Activated CD8-positive, alpha-beta T cell treated with anti-CD3 and anti-CD28 coated beads for 36 hours (primary cell): ENCODE measurements at regions not wholly inside any gene's neighbourhood (a gene's known extent, or its start where the extent isn't known, plus 50 kb on each side); places are given as distances from the start of the nearest gene placed in this dataset.

ENCODE experiments used
- ATAC-seq: fragments of 200-7000 bp; cut with Tn5 transposase; one replicate; pipeline ENCODE4 v1.10.0; 2021; ENCODE audit warnings: mild to moderate bottlenecking, moderate library complexity
- CTCF ChIA-PET: fragments of 350-600 bp; sonication (Branson Sonifier 250); formaldehyde crosslinking; loops from one replicate; lab custom pipeline; 2021; ENCODE audit warnings: antibody characterized with exemption; lab: Charles Lee
- POLR2A ChIA-PET: fragments of 350-600 bp; sonication (Branson Sonifier 250); formaldehyde crosslinking; loops from one replicate; lab custom pipeline; 2021; ENCODE audit warnings: antibody characterized with exemption; lab: Charles Lee
- DNase-seq: peaks from one replicate; pipeline ENCODE4 v3.0.0-alpha.2; 2020
- H3K27ac Mint-ChIP-seq: one replicate; pipeline ENCODE4 v1.8.0; 2021; ENCODE audit warnings: mild to moderate bottlenecking, mixed read lengths
- H3K27me3 Mint-ChIP-seq: one replicate; pipeline ENCODE4 v1.8.0; 2021; ENCODE audit warnings: mixed read lengths
- H3K36me3 Mint-ChIP-seq: one replicate; pipeline ENCODE4 v1.8.0; 2021; ENCODE audit warnings: low read depth, mixed read lengths
- H3K4me1 Mint-ChIP-seq: one replicate; pipeline ENCODE4 v1.8.0; 2021; ENCODE audit warnings: low read depth, mixed read lengths
- H3K4me3 Mint-ChIP-seq: one replicate; pipeline ENCODE4 v1.8.0; 2021; ENCODE audit warnings: mild to moderate bottlenecking, moderate library complexity, mixed read lengths
- H3K9me3 Mint-ChIP-seq: one replicate; pipeline ENCODE4 v1.8.0; 2021; ENCODE audit warnings: mixed read lengths
- intact Hi-C: fragments of 100-400 bp; cut with micrococcal nuclease; formaldehyde crosslinking; loops from one replicate; pipeline ENCODE4 v1.10.0; 2022
- TF ChIP-seq, protein P1 (sequence below): fragments of 200-600 bp; IDR thresholded peaks from one replicate; pipeline ENCODE4 v1.8.0; 2022; ENCODE audit warnings: antibody characterized with exemption, mild to moderate bottlenecking

- intact Hi-C loops, result no loop called here
- POLR2A ChIA-PET, result interaction anchor here (0.6 kb wide), 1 partner anchor 61 kb away, joined by 3 read pairs; no protein-coding TSS in a partner anchor
- H3K4me1 Mint-ChIP-seq, result peaks cover 14% of the 10 kb centered on the region
- no peaks in the 10 kb centered on the region for H3K27me3 Mint-ChIP-seq
- no peak overlapping the region for H3K27ac Mint-ChIP-seq
- no peaks in the 10 kb centered on the region for H3K9me3 Mint-ChIP-seq
- H3K36me3 Mint-ChIP-seq, result no peaks in the 10 kb centered on the region
- ATAC-seq (no peak), DNase-seq (no peak)
- CTCF ChIA-PET, result interaction anchor here (0.7 to 1.1 kb wide), 2 partner anchors 11 to 62 kb away, joined by 3 read pairs; no protein-coding TSS in a partner anchor
- no peak overlapping the region for H3K4me3 Mint-ChIP-seq
- TF ChIP-seq, protein P1, sequence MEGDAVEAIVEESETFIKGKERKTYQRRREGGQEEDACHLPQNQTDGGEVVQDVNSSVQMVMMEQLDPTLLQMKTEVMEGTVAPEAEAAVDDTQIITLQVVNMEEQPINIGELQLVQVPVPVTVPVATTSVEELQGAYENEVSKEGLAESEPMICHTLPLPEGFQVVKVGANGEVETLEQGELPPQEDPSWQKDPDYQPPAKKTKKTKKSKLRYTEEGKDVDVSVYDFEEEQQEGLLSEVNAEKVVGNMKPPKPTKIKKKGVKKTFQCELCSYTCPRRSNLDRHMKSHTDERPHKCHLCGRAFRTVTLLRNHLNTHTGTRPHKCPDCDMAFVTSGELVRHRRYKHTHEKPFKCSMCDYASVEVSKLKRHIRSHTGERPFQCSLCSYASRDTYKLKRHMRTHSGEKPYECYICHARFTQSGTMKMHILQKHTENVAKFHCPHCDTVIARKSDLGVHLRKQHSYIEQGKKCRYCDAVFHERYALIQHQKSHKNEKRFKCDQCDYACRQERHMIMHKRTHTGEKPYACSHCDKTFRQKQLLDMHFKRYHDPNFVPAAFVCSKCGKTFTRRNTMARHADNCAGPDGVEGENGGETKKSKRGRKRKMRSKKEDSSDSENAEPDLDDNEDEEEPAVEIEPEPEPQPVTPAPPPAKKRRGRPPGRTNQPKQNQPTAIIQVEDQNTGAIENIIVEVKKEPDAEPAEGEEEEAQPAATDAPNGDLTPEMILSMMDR, result no peak
These were observed 553.9 kb downstream of the TNS1 start for GRCh38 chr2:217448860-217449259.

DNA sequence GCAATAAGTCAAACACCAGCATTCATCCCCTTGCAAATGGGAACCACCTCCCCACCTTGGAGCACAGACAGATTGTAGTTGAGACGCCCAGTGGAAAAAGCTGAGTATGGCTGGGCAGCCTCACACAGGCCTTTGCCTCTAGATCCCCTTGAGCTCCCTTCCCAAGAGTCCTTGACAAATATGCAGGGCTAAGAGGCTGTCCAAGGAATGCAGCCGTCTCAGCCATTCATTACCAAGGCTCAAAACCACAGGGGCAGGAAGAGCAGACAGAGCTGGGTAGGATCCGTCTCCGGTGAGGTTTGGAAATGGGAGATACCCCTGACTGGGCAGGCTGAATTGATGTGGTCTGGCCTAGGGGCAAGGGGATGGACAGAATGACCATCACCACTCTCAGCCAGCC is 557.1 kb downstream of the TNS1 start:
- intact Hi-C loops, result no loop called here
- DNase-seq (no peak), ATAC-seq (no peak)
- ChIA-PET POLR2A (no interaction called here), CTCF (no interaction called here)
- no peaks in the 10 kb centered on the region for H3K36me3 Mint-ChIP-seq
- TF ChIP-seq, protein P1, result no peak
- no peak overlapping the region for H3K27ac Mint-ChIP-seq
- no peaks in the 10 kb centered on the region for H3K27me3 Mint-ChIP-seq
- H3K9me3 Mint-ChIP-seq, result no peaks in the 10 kb centered on the region
- no peak overlapping the region for H3K4me3 Mint-ChIP-seq
- H3K4me1 Mint-ChIP-seq, result no peaks in the 10 kb centered on the region

GRCh38 chr2:217444932-217445331 is 557.9 kb downstream of the TNS1 start:
- CTCF ChIA-PET, result no interaction called here
- no peak for ATAC-seq

DNA sequence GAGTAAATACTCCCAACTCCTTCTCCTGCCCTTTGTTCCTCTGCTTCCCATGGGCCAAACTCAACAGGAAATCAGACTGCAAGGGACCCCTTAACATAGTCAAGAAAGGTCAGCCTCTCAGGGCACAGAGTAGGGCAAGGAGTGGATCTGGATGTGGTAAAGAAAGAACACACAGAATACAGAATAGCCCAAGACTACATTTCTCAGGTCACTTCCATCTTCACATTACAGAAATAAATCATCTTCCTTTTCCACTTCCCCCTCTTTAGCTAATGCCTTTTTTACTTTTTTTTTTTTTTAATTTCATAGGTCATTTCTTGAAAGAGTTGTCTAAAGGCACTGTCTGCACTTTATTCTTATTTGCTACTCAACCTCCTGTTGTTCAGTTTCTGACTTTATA is 558.3 kb downstream of the TNS1 start:
- no peak overlapping the region for H3K27ac Mint-ChIP-seq
- DNase-seq (no peak), ATAC-seq (no peak)
- no peaks in the 10 kb centered on the region for H3K27me3 Mint-ChIP-seq
- no peaks in the 10 kb centered on the region for H3K9me3 Mint-ChIP-seq
- no peaks in the 10 kb centered on the region for H3K36me3 Mint-ChIP-seq
- H3K4me1 Mint-ChIP-seq, result peaks cover 8% of the 10 kb centered on the region
- TF ChIP-seq, protein P1, result no peak
- intact Hi-C loops, result no loop called here
- ChIA-PET POLR2A (no interaction called here), CTCF (no interaction called here)
- no peak overlapping the region for H3K4me3 Mint-ChIP-seq

More at GRCh38 chr2:217444932-217445331, 557.9 kb downstream of the TNS1 start:
- POLR2A ChIA-PET, result no interaction called here
- H3K36me3 Mint-ChIP-seq, result no peaks in the 10 kb centered on the region
- no peak overlapping the region for H3K4me3 Mint-ChIP-seq
- TF ChIP-seq, protein P1, result no peak
- no peak for DNase-seq
- intact Hi-C loops, result no loop called here
- H3K27ac Mint-ChIP-seq, result no peak overlapping the region
- no peaks in the 10 kb centered on the region for H3K27me3 Mint-ChIP-seq
- H3K9me3 Mint-ChIP-seq, result no peaks in the 10 kb centered on the region
- H3K4me1 Mint-ChIP-seq, result peaks cover 4% of the 10 kb centered on the region

DNA sequence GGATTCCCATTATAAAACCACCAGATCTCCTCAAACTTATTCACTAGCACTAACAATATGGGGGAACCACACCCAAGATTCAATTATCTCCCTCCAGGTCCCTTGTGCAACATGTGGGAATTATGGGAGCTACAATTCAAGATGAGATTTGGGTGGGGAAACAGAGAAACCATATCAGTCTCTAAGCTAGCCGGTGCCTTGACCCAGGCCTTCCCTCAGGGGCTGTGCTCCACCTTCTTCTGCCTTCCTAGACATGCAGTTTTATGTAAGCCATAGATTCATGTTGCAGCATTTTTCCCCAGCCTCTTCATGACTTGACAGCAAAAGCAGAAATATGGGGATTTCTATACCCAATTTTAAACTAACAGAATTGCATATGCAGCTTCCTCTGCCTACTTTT is 559.2 kb downstream of the TNS1 start:
- no peak overlapping the region for H3K4me3 Mint-ChIP-seq
- no peak overlapping the region for H3K27ac Mint-ChIP-seq
- ATAC-seq (no peak), DNase-seq (no peak)
- intact Hi-C loops, result no loop called here
- POLR2A ChIA-PET, result no interaction called here
- TF ChIP-seq, protein P1, result no peak
- CTCF ChIA-PET, result no interaction called here
- no peaks in the 10 kb centered on the region for H3K9me3 Mint-ChIP-seq
- no peaks in the 10 kb centered on the region for H3K36me3 Mint-ChIP-seq
- H3K27me3 Mint-ChIP-seq, result no peaks in the 10 kb centered on the region
- H3K4me1 Mint-ChIP-seq, result peaks cover 8% of the 10 kb centered on the region
